DOHH2 (cell line): ENCODE measurements at regions not wholly inside any gene's neighbourhood (a gene's known extent, or its start where the extent isn't known, plus 50 kb on each side); places are given as distances from the start of the nearest gene placed in this dataset.

ENCODE experiments used
- EZH2phosphoT487 ChIP-seq: fragments of 200-600 bp; sonication (generic); IDR thresholded peaks from 2 replicates; pipeline ENCODE4 v1.6.1; 2017; ENCODE audit warnings: borderline replicate concordance, mild to moderate bottlenecking, antibody characterized with exemption, low read length, moderate library complexity, mixed read lengths
- TF ChIP-seq, protein P1 (sequence below): fragments of 200-600 bp; sonication (generic); IDR thresholded peaks from one replicate; pipeline ENCODE4 v1.5.1; 2014; ENCODE audit warnings: antibody characterized with exemption, mild to moderate bottlenecking, low read depth, low read length; ENCODE audit not compliant: poor library complexity, severe bottlenecking

DNA sequence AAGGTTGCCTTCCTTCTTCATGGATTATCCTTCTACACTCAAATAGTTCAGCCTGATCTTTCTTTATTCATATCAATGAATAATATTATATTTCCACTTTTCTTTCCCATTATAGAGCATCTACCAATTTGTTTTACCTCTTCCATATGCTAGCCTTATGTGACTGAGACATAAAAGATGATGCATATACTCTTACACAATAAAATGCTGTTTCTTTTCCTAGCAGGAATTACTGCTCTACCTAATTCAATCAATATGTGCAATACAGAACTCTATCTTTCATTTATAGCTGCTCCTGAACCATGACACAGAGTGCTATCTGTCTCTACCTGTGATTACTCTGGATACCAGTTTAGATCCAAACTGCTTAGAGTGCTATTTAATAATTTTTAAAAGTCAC lies 2334.0 kb downstream of the PCDH7 start:
- TF ChIP-seq, protein P1, sequence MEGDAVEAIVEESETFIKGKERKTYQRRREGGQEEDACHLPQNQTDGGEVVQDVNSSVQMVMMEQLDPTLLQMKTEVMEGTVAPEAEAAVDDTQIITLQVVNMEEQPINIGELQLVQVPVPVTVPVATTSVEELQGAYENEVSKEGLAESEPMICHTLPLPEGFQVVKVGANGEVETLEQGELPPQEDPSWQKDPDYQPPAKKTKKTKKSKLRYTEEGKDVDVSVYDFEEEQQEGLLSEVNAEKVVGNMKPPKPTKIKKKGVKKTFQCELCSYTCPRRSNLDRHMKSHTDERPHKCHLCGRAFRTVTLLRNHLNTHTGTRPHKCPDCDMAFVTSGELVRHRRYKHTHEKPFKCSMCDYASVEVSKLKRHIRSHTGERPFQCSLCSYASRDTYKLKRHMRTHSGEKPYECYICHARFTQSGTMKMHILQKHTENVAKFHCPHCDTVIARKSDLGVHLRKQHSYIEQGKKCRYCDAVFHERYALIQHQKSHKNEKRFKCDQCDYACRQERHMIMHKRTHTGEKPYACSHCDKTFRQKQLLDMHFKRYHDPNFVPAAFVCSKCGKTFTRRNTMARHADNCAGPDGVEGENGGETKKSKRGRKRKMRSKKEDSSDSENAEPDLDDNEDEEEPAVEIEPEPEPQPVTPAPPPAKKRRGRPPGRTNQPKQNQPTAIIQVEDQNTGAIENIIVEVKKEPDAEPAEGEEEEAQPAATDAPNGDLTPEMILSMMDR: no peak
- TF ChIP-seq EZH2phosphoT487: no peak
